WERI-Rb-1 (cell line): ENCODE measurements at regions not wholly inside any gene's neighbourhood (a gene's known extent, or its start where the extent isn't known, plus 50 kb on each side); places are given as distances from the start of the nearest gene placed in this dataset.
A peak's percentile ranks its signal among the peaks of the same experiment; 100 is the strongest.

Experiments
- DNase-seq: peaks from one replicate; pipeline ENCODE4 v3.0.0-alpha.2; 2020
- H3K27ac ChIP-seq: fragments of 250-450 bp; sonication (Bioruptor Pico); 2 replicates; pipeline ENCODE4 v1.5.1; 2020; ENCODE audit warnings: mild to moderate bottlenecking, moderate library complexity
- H3K27me3 ChIP-seq: fragments of 250-450 bp; sonication (Bioruptor Pico); 2 replicates; pipeline ENCODE4 v1.5.1; 2021; ENCODE audit warnings: mild to moderate bottlenecking, low read depth, moderate library complexity; ENCODE audit not compliant: insufficient read depth, severe bottlenecking
- H3K36me3 ChIP-seq: fragments of 250-450 bp; sonication (Bioruptor Pico); 2 replicates; pipeline ENCODE4 v1.5.1; 2020; ENCODE audit warnings: mild to moderate bottlenecking, moderate library complexity
- H3K4me3 ChIP-seq: 2 replicates; pipeline ENCODE4 v1.5.1; 2011; ENCODE audit warnings: low read depth, mild to moderate bottlenecking, control low read depth, low read length
- H3K9me3 ChIP-seq: fragments of 250-450 bp; sonication (Bioruptor Pico); 2 replicates; pipeline ENCODE4 v1.5.1; 2021; ENCODE audit warnings: mild to moderate bottlenecking, moderate library complexity; ENCODE audit not compliant: severe bottlenecking
- TF ChIP-seq, protein P1 (sequence below): IDR thresholded peaks from 2 replicates; pipeline ENCODE4 v1.5.1; 2011; ENCODE audit warnings: low read depth, mild to moderate bottlenecking, control low read depth, inconsistent platforms, low read length

DNA sequence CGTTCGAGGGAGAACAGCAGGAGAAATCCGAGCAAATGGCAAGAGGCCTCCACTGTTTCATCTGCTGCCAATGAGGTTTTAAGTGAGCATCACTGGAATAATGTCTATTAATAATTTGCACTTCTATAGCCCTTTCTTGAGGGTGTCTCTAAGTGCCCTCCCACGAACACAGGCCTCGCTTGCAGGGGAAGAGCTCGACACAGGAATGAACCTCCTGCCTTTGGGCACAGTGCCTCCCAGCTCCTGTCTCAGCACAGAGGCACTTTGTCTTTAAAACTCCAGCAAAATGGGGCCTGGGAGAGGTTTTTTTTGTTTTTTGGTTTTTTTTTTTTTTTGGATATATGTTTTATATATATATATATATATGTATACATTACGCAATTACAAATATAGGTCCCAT, 56.6 kb downstream of the OLIG1 start:
- Histone ChIP-seq H3K9me3 (no peaks in the 10 kb centered on the region), H3K36me3 (no peaks in the 10 kb centered on the region), H3K27ac (no peak overlapping the region), H3K27me3 (no peaks in the 10 kb centered on the region), H3K4me3 (no peak overlapping the region)
- DNase-seq, result no peak
- TF ChIP-seq, protein P1, sequence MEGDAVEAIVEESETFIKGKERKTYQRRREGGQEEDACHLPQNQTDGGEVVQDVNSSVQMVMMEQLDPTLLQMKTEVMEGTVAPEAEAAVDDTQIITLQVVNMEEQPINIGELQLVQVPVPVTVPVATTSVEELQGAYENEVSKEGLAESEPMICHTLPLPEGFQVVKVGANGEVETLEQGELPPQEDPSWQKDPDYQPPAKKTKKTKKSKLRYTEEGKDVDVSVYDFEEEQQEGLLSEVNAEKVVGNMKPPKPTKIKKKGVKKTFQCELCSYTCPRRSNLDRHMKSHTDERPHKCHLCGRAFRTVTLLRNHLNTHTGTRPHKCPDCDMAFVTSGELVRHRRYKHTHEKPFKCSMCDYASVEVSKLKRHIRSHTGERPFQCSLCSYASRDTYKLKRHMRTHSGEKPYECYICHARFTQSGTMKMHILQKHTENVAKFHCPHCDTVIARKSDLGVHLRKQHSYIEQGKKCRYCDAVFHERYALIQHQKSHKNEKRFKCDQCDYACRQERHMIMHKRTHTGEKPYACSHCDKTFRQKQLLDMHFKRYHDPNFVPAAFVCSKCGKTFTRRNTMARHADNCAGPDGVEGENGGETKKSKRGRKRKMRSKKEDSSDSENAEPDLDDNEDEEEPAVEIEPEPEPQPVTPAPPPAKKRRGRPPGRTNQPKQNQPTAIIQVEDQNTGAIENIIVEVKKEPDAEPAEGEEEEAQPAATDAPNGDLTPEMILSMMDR, result no peak

GRCh38 chr21:33127154-33127867, 57.4 kb downstream of the OLIG1 start:
- Histone ChIP-seq H3K27ac (no peak overlapping the region), H3K4me3 (peak overlapping the region; percentile 43), H3K36me3 (no peaks in the 10 kb centered on the region), H3K9me3 (no peaks in the 10 kb centered on the region), H3K27me3 (no peaks in the 10 kb centered on the region)
- DNase-seq, result peak; percentile 93
- TF ChIP-seq, protein P1, result peak; percentile 89

DNA sequence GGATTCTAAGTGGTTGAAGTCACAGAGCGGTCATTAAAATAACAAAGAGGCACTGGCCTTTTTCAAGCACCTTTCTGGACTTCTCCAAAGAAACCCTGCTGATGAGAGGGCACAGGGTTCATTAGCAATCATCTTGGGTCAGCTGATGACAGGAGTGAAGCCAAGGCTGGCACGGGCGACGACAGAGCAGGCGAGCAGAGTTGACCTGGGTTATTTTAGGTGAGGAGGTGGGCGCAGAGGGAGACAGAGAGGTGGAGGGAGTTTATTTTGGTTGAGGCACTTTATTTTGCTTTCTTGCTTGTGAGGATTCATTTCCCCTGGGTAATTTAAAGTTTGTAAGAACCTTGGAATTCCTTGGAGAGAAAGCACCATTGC, 57.9 kb downstream of the OLIG1 start:
- Histone ChIP-seq H3K9me3 (no peaks in the 10 kb centered on the region), H3K27me3 (no peaks in the 10 kb centered on the region), H3K36me3 (no peaks in the 10 kb centered on the region), H3K4me3 (no peak overlapping the region), H3K27ac (no peak overlapping the region)
- TF ChIP-seq, protein P1, result no peak
- no peak for DNase-seq

DNA sequence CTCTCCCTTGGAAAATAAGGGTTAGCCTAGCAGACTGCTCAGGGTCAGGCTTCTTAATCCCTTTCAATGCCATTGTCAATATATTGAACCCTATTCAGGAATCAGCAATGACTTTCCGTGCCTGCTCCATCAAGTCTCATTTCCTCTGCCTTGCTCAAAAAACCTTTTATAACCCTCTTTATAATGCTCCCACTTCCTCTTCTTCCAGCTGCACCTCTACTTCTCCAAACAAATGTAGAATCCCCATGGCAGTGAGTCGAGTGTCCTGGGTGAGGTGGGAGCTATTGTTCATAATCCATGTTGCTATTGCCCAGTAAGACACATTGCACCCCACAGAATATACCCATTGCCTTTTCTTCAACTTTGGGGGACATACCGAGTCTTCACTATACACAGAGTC, 58.6 kb downstream of the OLIG1 start:
- Histone ChIP-seq H3K9me3 (no peaks in the 10 kb centered on the region), H3K27ac (no peak overlapping the region), H3K27me3 (no peaks in the 10 kb centered on the region), H3K4me3 (no peak overlapping the region), H3K36me3 (no peaks in the 10 kb centered on the region)
- no peak for DNase-seq
- TF ChIP-seq, protein P1, result no peak

DNA sequence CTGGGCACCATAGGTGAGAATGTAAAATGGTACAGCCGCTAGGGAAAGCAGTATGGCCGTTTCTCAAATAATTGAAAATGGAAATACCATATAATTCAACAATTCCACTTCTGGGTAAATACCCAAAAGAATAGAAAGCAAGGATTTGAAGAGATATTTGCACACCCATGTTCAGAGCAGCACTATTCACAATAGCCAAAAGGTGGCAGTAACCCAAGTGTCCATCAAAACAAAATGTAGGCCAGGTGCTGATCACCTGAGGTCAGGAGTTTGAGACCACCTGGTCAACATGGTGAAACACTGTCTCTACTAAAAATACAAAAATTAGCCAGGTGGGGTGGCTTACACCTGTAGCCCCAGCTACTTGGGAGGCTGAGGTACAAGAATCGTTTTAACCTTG, 62.1 kb downstream of the OLIG1 start:
- no peak overlapping the region for H3K4me3 ChIP-seq
- H3K9me3 ChIP-seq, result no peaks in the 10 kb centered on the region
- DNase-seq, result no peak
- no peaks in the 10 kb centered on the region for H3K27me3 ChIP-seq
- TF ChIP-seq, protein P1, result peak; percentile 62
- H3K36me3 ChIP-seq, result no peaks in the 10 kb centered on the region
- no peak overlapping the region for H3K27ac ChIP-seq

GRCh38 chr21:33133892-33134291, 64.0 kb downstream of the OLIG1 start:
- Histone ChIP-seq H3K27ac (peak overlapping the region; percentile 20), H3K9me3 (no peaks in the 10 kb centered on the region), H3K27me3 (no peaks in the 10 kb centered on the region), H3K4me3 (no peak overlapping the region), H3K36me3 (no peaks in the 10 kb centered on the region)
- peak; percentile 97 for DNase-seq
- TF ChIP-seq, protein P1, result no peak
